ENCODE measurements at regions not wholly inside any gene's neighbourhood (a gene's known extent, or its start where the extent isn't known, plus 50 kb on each side); places are given as distances from the start of the nearest gene placed in this dataset.

DNA sequence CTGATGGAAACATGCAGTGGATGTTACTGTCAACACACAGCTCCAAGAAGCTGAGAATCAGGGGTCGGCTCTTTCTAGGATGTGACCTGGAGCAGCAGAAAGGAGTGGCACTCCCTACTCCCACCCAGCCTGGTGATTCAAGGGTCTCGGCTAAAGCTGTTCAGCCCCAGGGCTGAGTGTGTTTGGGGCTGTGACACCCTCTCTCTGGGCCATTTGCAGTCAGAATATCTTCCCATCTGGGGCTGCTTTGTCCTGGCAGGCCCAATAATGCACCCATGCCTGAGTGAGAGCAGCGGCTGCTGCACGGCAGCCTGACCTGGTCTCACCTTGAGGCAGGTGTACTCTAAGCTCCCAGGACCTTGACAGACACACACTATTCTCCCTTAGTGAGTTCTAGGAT lies 52.5 kb upstream of the AJAP1 start:
- TF ChIP-seq, protein P1, sequence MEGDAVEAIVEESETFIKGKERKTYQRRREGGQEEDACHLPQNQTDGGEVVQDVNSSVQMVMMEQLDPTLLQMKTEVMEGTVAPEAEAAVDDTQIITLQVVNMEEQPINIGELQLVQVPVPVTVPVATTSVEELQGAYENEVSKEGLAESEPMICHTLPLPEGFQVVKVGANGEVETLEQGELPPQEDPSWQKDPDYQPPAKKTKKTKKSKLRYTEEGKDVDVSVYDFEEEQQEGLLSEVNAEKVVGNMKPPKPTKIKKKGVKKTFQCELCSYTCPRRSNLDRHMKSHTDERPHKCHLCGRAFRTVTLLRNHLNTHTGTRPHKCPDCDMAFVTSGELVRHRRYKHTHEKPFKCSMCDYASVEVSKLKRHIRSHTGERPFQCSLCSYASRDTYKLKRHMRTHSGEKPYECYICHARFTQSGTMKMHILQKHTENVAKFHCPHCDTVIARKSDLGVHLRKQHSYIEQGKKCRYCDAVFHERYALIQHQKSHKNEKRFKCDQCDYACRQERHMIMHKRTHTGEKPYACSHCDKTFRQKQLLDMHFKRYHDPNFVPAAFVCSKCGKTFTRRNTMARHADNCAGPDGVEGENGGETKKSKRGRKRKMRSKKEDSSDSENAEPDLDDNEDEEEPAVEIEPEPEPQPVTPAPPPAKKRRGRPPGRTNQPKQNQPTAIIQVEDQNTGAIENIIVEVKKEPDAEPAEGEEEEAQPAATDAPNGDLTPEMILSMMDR (IDR thresholded peaks at IDR 0.05; ENCODE audit: unreplicated experiment) = no peak
- H3K4me3 Mint-ChIP-seq (ENCODE audit: unreplicated experiment) = no peak overlapping the region
- peaks cover 8% of the 10 kb centered on the region for H3K27me3 Mint-ChIP-seq (ENCODE audit: unreplicated experiment)
- H3K27ac Mint-ChIP-seq (ENCODE audit: unreplicated experiment) = no peak overlapping the region
- peaks cover 3% of the 10 kb centered on the region for H3K36me3 Mint-ChIP-seq (ENCODE audit: low read depth, unreplicated experiment)
- H3K9me3 Mint-ChIP-seq (ENCODE audit: unreplicated experiment) = no peaks in the 10 kb centered on the region
- no peak for DNase-seq (ENCODE audit: low spot score)
- peaks cover 9% of the 10 kb centered on the region for H3K4me1 Mint-ChIP-seq (ENCODE audit: unreplicated experiment)

DNA sequence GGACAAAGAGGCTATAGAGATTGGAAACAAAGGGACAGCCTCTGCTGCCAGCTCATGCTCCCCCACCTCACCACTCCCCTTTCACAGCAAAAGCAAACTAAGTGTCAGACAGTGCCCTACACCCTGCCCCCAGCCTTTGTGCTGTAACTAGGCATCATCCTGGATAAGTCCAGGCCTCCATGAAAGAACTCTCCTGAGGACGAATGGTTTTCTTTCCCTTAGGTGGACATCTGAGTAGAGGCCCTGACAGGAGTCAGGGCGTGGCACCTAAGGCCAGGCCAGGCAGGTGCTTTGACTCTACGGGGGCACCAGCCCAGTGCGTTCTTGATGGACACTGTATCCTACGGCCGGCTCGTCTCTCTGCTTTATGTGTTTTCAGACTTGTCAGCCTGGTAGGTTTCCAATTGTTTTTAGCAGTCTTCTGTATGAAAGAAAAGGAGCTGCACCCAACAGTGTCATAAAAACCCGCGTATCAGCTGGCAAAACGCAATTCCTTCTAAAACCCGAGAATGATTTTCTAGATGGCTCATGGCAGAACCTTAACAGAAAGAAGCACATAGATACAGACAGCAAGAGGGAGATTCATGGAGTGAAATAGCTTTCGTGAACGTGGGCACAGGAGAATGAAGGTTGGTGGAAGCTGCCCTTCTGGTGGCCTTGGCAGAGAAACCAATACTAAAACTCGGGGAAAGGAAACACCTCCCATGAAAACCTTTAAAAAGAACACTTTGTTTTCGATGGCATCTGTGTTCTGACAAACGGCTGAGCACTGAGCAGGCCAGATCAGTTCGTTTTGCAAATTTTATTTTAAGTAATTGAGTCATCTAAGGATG lies 51.7 kb upstream of the AJAP1 start:
- TF ChIP-seq, protein P1 (IDR thresholded peaks at IDR 0.05; ENCODE audit: unreplicated experiment) = no peak
- Mint-ChIP-seq H3K27ac (ENCODE audit: unreplicated experiment) (no peak overlapping the region), H3K27me3 (ENCODE audit: unreplicated experiment) (peaks cover 8% of the 10 kb centered on the region), H3K9me3 (ENCODE audit: unreplicated experiment) (no peaks in the 10 kb centered on the region), H3K4me3 (ENCODE audit: unreplicated experiment) (no peak overlapping the region), H3K4me1 (ENCODE audit: unreplicated experiment) (peaks cover 9% of the 10 kb centered on the region), H3K36me3 (ENCODE audit: low read depth, unreplicated experiment) (peaks cover 3% of the 10 kb centered on the region)
- DNase-seq (ENCODE audit: low spot score) = no peak

DNA sequence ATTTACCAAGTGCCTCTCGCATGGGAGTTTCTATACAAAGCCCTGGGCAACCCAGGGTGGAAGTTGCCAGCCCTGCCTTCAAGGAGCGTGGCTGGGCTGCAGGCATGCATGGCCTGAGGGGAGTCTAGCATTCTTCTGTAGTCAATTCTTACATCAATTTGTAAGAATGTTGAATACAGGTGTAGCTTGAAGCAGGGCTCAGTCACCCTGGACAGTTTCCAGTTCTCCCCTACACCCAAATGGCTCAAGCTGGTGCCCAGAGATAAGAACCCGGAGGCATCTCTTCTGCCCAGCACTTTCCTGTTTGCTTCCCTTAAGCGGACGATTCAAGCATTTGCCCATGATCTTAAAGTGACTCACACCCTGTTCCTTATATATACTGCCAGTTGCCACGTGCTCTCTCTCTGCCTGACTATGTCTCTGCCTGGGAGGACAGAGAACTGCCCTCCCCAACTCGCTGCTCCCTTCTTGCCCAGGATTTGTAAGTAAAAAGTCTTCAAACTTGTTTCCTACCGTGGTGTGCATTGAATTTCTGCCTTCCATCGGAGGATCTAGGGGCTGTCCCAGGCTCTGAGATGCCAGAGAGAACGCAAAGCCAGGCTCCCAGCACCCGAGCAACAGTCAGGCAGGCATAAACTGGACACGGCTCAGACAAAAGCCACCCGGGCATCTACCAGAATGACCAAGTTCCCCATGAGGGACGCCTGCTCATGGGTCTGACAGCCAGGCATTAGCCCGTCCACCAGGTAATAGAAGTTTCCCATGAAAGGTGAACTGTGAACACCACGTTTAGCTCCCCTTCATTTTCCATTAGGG lies 50.9 kb upstream of the AJAP1 start:
- Mint-ChIP-seq H3K27me3 (ENCODE audit: unreplicated experiment) (peaks cover 7% of the 10 kb centered on the region), H3K27ac (ENCODE audit: unreplicated experiment) (no peak overlapping the region), H3K9me3 (ENCODE audit: unreplicated experiment) (peaks cover 7% of the 10 kb centered on the region), H3K4me1 (ENCODE audit: unreplicated experiment) (peaks cover 9% of the 10 kb centered on the region), H3K36me3 (ENCODE audit: low read depth, unreplicated experiment) (peaks cover 8% of the 10 kb centered on the region), H3K4me3 (ENCODE audit: unreplicated experiment) (no peak overlapping the region)
- TF ChIP-seq, protein P1 (IDR thresholded peaks at IDR 0.05; ENCODE audit: unreplicated experiment) = no peak
- no peak for DNase-seq (ENCODE audit: low spot score)
